Upper lobe of left lung (tissue), 4 donors: ENCODE measurements at regions not wholly inside any gene's neighbourhood (a gene's known extent, or its start where the extent isn't known, plus 50 kb on each side); places are given as distances from the start of the nearest gene placed in this dataset.

ENCODE experiments used
- EP300 ChIP-seq, 4 donors: sonication (generic); formaldehyde crosslinking; IDR thresholded peaks; one replicate each; pipeline ENCODE4 v1.5.1; 2017; ENCODE audit warnings: antibody characterized with exemption in 4 of 4, control low read depth in 2 of 4
- TF ChIP-seq, protein P1 (sequence below), 6 experiments: fragments of 450-650 bp in 4 of 6; fragments of 200-600 bp in 2 of 6; sonication (generic) in 2 of 6; IDR thresholded peaks; one replicate each; pipeline ENCODE4 v1.5.1; 2016 to 2019; ENCODE audit warnings: antibody characterized with exemption in 6 of 6

DNA sequence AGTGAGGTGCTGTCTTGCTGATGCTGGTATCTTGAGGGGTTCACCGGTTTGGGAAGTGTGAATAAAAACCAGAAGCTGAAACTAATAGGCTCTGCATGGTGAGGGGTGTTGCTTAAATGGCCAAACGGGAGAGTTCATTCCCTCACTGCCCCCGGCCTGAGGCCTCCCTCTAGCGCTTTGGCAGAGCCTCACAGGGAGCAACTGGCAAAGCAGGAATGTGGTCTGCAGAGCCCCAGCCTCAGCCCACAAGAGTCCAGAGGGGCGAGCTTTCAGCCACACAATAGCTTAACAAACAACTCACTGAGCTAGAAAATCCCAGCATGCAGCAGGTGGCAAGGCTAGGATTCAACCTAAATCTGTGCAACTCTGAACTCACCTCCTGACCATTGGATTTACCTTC is 234.8 kb downstream of the MED10 start:
- TF ChIP-seq EP300 (IDR thresholded peaks at IDR 0.05) = no peak
- TF ChIP-seq, protein P1, sequence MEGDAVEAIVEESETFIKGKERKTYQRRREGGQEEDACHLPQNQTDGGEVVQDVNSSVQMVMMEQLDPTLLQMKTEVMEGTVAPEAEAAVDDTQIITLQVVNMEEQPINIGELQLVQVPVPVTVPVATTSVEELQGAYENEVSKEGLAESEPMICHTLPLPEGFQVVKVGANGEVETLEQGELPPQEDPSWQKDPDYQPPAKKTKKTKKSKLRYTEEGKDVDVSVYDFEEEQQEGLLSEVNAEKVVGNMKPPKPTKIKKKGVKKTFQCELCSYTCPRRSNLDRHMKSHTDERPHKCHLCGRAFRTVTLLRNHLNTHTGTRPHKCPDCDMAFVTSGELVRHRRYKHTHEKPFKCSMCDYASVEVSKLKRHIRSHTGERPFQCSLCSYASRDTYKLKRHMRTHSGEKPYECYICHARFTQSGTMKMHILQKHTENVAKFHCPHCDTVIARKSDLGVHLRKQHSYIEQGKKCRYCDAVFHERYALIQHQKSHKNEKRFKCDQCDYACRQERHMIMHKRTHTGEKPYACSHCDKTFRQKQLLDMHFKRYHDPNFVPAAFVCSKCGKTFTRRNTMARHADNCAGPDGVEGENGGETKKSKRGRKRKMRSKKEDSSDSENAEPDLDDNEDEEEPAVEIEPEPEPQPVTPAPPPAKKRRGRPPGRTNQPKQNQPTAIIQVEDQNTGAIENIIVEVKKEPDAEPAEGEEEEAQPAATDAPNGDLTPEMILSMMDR (IDR thresholded peaks at IDR 0.05) = no peak
